ENCODE measurements at regions not wholly inside any gene's neighbourhood (a gene's known extent, or its start where the extent isn't known, plus 50 kb on each side); places are given as distances from the start of the nearest gene placed in this dataset.

DNA sequence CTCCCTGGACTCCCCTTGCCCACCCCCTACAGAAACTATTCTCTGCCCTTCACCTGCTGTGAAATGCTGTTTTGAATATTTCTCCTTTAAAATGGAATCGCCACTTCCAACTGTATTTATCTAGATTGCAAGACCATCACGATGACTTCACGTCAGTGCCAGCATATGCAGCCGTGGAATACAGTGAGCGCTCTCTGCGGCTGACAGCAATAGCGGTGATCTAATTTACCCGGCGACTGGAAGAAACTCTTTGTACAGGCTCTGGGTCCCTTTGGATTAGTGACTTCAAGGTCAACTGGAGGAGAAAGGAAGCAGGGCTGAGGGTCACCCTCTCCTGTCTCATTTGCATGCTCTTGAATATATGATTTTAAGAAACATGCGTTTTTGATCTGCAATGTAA lies 192.0 kb downstream of the IRX1 start:
- H3K9me3 Mint-ChIP-seq = no peaks in the 10 kb centered on the region; the same call in 2 of the 3 replicates
- H3K4me3 ChIP-seq = peak overlapping the region; percentile 36; the same call in 1 of the 2 replicates
- peak overlapping the region; percentile 71 for H3K4me2 ChIP-seq
- ATAC-seq = peak; percentile 70
- no peak overlapping the region for H2AFZ ChIP-seq
- H3K79me2 ChIP-seq (replicated peaks; ENCODE audit: insufficient read depth) = no peaks in the 10 kb centered on the region
- H3K27ac ChIP-seq (ENCODE audit: low read depth) = peak overlapping the region; percentile 91
- no peaks in the 10 kb centered on the region for H3K36me3 ChIP-seq (ENCODE audit: insufficient read depth)
- H3F3A ChIP-seq (replicated peaks; ENCODE audit: low read depth) = 0 out of 2 replicates have a peak, but pooled peaks cover 8% of the 10 kb centered on the region
- H3K4me1 Mint-ChIP-seq = peaks cover 14% of the 10 kb centered on the region
- no peaks in the 10 kb centered on the region for H4K20me1 ChIP-seq (replicated peaks; ENCODE audit: insufficient read depth)
- H3K4me1 ChIP-seq (ENCODE audit: insufficient read depth) = peaks cover 41% of the 10 kb centered on the region
- TF ChIP-seq ZNF331 (CRISPR knock-in tag; IDR thresholded peaks at IDR 0.05; ENCODE audit: low read depth) (no peak), CREB1 (CRISPR knock-in tag; IDR thresholded peaks at IDR 0.05; ENCODE audit: low read depth) (no peak), NANOG (IDR thresholded peaks at IDR 0.05; ENCODE audit: borderline replicate concordance) (no peak), EZH2phosphoT487 (IDR thresholded peaks at IDR 0.05; ENCODE audit: unreplicated experiment) (no peak), JUNB (IDR thresholded peaks at IDR 0.05; ENCODE audit: unreplicated experiment) (no peak), ZNF114 (CRISPR knock-in tag; IDR thresholded peaks at IDR 0.05) (no peak), STAT1 (IDR thresholded peaks at IDR 0.05; ENCODE audit: unreplicated experiment) (no peak), EZH2 (IDR thresholded peaks at IDR 0.05; ENCODE audit: low read depth, unreplicated experiment) (no peak)
- TF ChIP-seq, protein P1, sequence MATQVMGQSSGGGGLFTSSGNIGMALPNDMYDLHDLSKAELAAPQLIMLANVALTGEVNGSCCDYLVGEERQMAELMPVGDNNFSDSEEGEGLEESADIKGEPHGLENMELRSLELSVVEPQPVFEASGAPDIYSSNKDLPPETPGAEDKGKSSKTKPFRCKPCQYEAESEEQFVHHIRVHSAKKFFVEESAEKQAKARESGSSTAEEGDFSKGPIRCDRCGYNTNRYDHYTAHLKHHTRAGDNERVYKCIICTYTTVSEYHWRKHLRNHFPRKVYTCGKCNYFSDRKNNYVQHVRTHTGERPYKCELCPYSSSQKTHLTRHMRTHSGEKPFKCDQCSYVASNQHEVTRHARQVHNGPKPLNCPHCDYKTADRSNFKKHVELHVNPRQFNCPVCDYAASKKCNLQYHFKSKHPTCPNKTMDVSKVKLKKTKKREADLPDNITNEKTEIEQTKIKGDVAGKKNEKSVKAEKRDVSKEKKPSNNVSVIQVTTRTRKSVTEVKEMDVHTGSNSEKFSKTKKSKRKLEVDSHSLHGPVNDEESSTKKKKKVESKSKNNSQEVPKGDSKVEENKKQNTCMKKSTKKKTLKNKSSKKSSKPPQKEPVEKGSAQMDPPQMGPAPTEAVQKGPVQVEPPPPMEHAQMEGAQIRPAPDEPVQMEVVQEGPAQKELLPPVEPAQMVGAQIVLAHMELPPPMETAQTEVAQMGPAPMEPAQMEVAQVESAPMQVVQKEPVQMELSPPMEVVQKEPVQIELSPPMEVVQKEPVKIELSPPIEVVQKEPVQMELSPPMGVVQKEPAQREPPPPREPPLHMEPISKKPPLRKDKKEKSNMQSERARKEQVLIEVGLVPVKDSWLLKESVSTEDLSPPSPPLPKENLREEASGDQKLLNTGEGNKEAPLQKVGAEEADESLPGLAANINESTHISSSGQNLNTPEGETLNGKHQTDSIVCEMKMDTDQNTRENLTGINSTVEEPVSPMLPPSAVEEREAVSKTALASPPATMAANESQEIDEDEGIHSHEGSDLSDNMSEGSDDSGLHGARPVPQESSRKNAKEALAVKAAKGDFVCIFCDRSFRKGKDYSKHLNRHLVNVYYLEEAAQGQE (IDR thresholded peaks at IDR 0.05; ENCODE audit: unreplicated experiment) = no peak
- TF ChIP-seq, protein P2, sequence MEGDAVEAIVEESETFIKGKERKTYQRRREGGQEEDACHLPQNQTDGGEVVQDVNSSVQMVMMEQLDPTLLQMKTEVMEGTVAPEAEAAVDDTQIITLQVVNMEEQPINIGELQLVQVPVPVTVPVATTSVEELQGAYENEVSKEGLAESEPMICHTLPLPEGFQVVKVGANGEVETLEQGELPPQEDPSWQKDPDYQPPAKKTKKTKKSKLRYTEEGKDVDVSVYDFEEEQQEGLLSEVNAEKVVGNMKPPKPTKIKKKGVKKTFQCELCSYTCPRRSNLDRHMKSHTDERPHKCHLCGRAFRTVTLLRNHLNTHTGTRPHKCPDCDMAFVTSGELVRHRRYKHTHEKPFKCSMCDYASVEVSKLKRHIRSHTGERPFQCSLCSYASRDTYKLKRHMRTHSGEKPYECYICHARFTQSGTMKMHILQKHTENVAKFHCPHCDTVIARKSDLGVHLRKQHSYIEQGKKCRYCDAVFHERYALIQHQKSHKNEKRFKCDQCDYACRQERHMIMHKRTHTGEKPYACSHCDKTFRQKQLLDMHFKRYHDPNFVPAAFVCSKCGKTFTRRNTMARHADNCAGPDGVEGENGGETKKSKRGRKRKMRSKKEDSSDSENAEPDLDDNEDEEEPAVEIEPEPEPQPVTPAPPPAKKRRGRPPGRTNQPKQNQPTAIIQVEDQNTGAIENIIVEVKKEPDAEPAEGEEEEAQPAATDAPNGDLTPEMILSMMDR (conservative IDR thresholded peaks at IDR 0.05; ENCODE audit: low read depth in 2 of 2) = no peak
- TF ChIP-seq, protein P3, sequence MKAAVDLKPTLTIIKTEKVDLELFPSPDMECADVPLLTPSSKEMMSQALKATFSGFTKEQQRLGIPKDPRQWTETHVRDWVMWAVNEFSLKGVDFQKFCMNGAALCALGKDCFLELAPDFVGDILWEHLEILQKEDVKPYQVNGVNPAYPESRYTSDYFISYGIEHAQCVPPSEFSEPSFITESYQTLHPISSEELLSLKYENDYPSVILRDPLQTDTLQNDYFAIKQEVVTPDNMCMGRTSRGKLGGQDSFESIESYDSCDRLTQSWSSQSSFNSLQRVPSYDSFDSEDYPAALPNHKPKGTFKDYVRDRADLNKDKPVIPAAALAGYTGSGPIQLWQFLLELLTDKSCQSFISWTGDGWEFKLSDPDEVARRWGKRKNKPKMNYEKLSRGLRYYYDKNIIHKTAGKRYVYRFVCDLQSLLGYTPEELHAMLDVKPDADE (IDR thresholded peaks at IDR 0.05) = no peak
- H3K36me3 Mint-ChIP-seq (ENCODE audit: low read depth) = peaks cover 5% of the 10 kb centered on the region; the same call in 2 of the 3 replicates
- H3K27me3 ChIP-seq (ENCODE audit: insufficient read depth) = no peaks in the 10 kb centered on the region
- peak overlapping the region; percentile 31; the same call in 2 of the 3 replicates for H3K4me3 Mint-ChIP-seq
- H3K9me2 ChIP-seq (ENCODE audit: insufficient read depth) = no peaks in the 10 kb centered on the region
- H3K27ac Mint-ChIP-seq = 0 out of 2 replicates have a peak overlapping the region, but pooled peaks have one; percentile 49
- peaks cover 5% of the 10 kb centered on the region for H3K27me3 Mint-ChIP-seq (ENCODE audit: insufficient read depth, low read depth, poor library complexity)
- peak; percentile 33 for DNase-seq (ENCODE audit: low spot score)

All from GM23338 (cell line).